Coronary artery (tissue), 2 donors: ENCODE measurements at regions not wholly inside any gene's neighbourhood (a gene's known extent, or its start where the extent isn't known, plus 50 kb on each side); places are given as distances from the start of the nearest gene placed in this dataset.

ENCODE experiments used
- DNase-seq: peaks from one replicate; pipeline ENCODE4 v3.0.0-alpha.2; 2017; ENCODE audit warnings: low spot score
- H3K27ac ChIP-seq, 2 donors: fragments of 200-600 bp; sonication (generic); one replicate each; pipeline ENCODE4 v1.5.1; 2016 to 2019
- H3K4me3 ChIP-seq: fragments of 200-600 bp; sonication (generic); 2 replicates; pipeline ENCODE4 v1.5.1; 2016; ENCODE audit warnings: mild to moderate bottlenecking, moderate library complexity
- CTCF ChIP-seq: fragments of 200-600 bp; sonication (generic); IDR thresholded peaks from one replicate; pipeline ENCODE4 v1.5.1; 2019; ENCODE audit warnings: antibody characterized with exemption

GRCh38 chr14:65794674-65795279 is 382.2 kb downstream of the FUT8 start:
- TF ChIP-seq CTCF: no peak
- DNase-seq: no peak

GRCh38 chr14:65798216-65798615 is 385.7 kb downstream of the FUT8 start:
- DNase-seq: no peak
- no peak for TF ChIP-seq CTCF
- Histone ChIP-seq H3K27ac (no peak overlapping the region), H3K4me3 (no peak overlapping the region)

More at GRCh38 chr14:65794674-65795279, 382.2 kb downstream of the FUT8 start:
- no peak overlapping the region for H3K27ac ChIP-seq
- no peak overlapping the region for H3K4me3 ChIP-seq

GRCh38 chr14:65800694-65801093 is 388.2 kb downstream of the FUT8 start:
- no peak for TF ChIP-seq CTCF
- DNase-seq: no peak
- Histone ChIP-seq H3K4me3 (no peak overlapping the region), H3K27ac (no peak overlapping the region)

GRCh38 chr14:65802196-65802595 is 389.7 kb downstream of the FUT8 start:
- TF ChIP-seq CTCF: no peak
- Histone ChIP-seq H3K27ac (no peak overlapping the region), H3K4me3 (no peak overlapping the region)
- DNase-seq: no peak

GRCh38 chr14:65803885-65804284 is 391.4 kb downstream of the FUT8 start:
- no peak for DNase-seq
- no peak for TF ChIP-seq CTCF
- H3K27ac ChIP-seq: no peak overlapping the region
- H3K4me3 ChIP-seq: no peak overlapping the region

- no peak for DNase-seq
- no peak for TF ChIP-seq CTCF
- H3K4me3 ChIP-seq: no peak overlapping the region
- no peak overlapping the region for H3K27ac ChIP-seq
Observed at GRCh38 chr14:65804439-65805112, 392.0 kb downstream of the FUT8 start.

- no peak overlapping the region for H3K4me3 ChIP-seq
- TF ChIP-seq CTCF: no peak
- DNase-seq: no peak
- H3K27ac ChIP-seq: no peak overlapping the region
Observed at GRCh38 chr14:65805113-65805473, 392.6 kb downstream of the FUT8 start.
